ENCODE measurements at regions not wholly inside any gene's neighbourhood (a gene's known extent, or its start where the extent isn't known, plus 50 kb on each side); places are given as distances from the start of the nearest gene placed in this dataset.
A peak's percentile ranks its signal among the peaks of the same experiment; 100 is the strongest.
"Not testable (repeated sequence)": the region's sequence is repeated elsewhere in the genome, so short reads cannot be mapped to it uniquely, and the experiment has no call there.

DNA sequence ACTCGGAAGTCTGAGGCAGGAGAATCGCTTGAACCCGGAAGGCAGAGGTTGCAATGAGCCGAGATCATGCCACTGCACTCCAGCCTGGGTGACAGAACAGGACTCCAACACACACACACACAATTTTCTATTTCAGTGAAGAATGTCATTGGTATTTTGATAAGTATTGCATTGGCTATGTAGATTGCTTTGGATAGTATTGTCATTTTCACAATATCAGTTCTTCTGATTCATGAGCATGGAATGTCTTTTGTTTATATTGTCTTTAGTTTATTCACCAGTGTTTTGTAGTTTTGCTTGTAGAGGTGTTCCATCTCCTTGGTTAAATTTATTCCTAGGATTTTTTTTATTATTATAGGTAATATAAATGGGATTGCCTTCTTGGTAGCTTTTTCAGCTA, 693.4 kb upstream of the SYT4 start:
- DNase-seq (ENCODE audit: low spot score) = no peak

- DNase-seq (ENCODE audit: low spot score) = no peak
Observed at GRCh38 chr18:43978174-43978573, 700.9 kb upstream of the SYT4 start.

DNA sequence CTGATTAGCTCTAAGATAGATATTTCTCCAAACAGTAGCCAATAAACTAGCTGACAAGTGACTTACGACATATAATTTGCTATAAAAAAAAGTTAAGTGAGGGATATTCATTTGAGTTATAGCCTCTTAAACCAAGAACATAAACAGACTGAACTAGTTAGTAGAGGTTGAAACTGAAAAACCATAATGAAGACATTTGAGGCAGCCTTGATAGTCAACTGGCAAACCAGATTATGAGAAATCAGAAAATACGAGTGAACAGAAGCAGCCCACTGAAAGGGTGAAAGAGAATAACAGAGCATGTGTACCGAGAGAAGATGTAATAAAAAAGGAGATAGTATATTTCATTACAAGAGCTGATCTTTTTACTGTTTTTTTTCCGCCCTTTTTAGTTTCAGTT, 698.1 kb upstream of the SETBP1 start:
- DNase-seq (ENCODE audit: low spot score) = no peak

DNA sequence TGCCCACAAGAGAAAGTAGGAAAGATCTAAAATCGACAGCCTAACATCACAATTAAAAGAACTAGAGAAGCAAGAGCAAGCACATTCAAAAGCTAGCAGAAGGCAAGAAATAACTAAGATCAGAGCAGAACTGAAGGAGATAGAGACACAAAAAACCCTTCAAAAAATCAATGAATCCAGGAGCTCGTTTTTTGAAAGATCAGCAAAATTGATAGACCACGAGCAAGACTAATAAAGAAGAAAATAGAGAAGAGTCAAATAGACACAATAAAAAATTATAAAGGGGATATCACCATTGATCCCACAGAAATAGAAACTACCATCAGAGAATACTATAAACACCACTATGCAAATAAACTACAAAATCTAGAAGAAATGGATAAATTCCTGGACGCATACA, 693.6 kb upstream of the SETBP1 start:
- DNase-seq (ENCODE audit: low spot score) = not testable (repeated sequence)

- DNase-seq (ENCODE audit: low spot score) = no peak
Observed at GRCh38 chr18:43992741-43993140, 687.9 kb upstream of the SETBP1 start.

- DNase-seq (ENCODE audit: low spot score) = no peak
Observed at GRCh38 chr18:43994381-43994780, 686.3 kb upstream of the SETBP1 start.

- DNase-seq (ENCODE audit: low spot score) = no peak
Observed at GRCh38 chr18:44013871-44014270, 666.8 kb upstream of the SETBP1 start.

DNA sequence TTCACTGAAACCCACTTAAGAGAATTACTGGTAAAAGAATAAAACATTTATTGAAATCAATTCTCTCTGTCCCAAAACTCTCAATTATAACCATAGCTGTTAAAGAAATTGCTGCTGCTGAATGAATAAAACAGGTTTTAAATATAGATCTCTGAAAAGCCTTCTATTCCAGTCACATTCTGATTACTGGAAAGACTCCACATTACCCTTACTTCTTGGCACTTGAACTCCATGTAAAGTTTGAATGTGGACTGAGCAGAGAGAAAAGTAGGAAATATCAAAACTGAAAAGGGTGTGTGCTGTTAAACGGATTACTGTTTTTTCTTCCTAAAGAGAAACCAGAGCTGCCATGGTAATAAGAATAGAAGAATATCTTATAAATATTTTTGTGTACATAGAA, 655.3 kb upstream of the SETBP1 start:
- no peak for DNase-seq (ENCODE audit: low spot score)

- DNase-seq (ENCODE audit: low spot score) = no peak
Observed at GRCh38 chr18:44028109-44028508, 652.6 kb upstream of the SETBP1 start.

DNA sequence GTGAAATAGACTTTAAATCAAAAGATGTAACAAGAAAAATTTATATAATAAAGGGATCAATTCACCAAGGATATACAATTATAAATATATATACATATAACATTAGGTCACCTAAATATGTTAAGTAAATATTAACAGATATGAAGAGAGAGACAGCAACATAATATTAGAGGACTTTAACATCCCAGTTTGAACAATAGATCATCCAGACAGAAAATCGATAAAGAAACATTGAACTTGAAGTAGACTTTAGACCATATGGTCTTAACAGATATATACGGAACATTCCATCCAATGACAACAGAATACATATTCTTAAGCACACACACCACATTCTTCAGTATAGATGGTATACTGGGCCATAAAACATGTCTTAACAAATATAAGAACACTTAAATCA, 649.6 kb upstream of the SETBP1 start:
- no peak for DNase-seq (ENCODE audit: low spot score)

- no peak for DNase-seq (ENCODE audit: low spot score)
Observed at GRCh38 chr18:44033144-44033701, 647.5 kb upstream of the SETBP1 start.

- peak; percentile 3 for DNase-seq (ENCODE audit: low spot score)
Observed at GRCh38 chr18:44035554-44035953, 645.1 kb upstream of the SETBP1 start.

DNA sequence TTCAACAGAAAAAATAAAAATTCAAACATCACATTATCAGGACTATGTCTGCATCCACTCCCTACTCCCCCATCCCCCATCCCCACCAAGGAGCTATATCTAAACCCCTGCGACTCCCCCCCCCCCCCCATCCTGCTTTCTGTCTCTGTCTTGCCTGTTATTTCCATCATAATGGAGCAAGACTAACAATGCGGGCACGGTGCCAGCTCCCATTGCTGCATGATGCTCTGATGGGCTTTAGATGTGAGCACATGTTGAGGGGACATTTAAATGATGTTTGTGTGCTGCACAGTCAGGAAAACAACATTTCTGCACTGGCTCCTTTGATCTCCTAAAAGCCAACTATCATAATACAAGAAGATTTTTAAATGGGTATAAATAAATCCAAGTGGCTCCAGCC, 644.2 kb upstream of the SETBP1 start:
- DNase-seq (ENCODE audit: low spot score) = no peak

GRCh38 chr18:44039216-44039615, 641.5 kb upstream of the SETBP1 start:
- DNase-seq (ENCODE audit: low spot score) = no peak

DNA sequence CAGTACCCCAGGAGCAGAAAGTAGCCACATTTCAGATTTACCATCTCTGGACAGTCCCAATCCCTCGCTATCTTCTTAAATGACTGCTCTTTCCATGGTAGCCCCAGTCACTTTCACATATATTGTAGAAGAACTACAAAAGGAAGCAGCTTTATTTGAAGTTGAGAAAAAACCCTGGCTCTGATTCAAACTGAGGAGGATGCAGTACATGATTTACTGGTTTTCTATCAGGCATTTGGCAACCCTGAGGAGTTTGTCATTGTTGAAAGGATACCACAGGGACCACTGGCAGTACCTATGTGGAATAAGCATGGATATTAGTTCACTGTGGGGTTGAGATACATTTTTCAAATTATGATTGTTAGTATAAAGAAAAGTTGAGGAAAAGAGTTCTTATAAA, 640.9 kb upstream of the SETBP1 start:
- DNase-seq (ENCODE audit: low spot score) = no peak

DNA sequence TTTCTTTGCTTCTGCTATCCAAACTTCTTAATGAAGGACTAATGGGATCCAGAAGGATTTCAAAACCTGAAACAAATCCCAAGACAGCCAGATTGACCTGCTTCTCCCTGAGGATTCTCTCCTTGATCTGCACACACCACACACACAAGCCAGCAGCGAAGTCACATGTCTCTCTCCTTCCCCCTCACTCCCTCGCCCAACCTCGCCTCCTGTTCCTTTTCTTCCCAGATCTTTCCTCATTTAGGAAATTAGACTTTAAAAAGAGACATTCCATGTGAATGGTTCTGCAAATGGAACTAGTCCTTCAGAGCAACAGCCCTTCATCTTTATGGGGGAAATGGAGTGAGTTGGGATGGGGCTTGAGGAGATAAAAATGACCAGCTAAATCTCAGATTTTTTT, 639.1 kb upstream of the SETBP1 start:
- no peak for DNase-seq (ENCODE audit: low spot score)

DNA sequence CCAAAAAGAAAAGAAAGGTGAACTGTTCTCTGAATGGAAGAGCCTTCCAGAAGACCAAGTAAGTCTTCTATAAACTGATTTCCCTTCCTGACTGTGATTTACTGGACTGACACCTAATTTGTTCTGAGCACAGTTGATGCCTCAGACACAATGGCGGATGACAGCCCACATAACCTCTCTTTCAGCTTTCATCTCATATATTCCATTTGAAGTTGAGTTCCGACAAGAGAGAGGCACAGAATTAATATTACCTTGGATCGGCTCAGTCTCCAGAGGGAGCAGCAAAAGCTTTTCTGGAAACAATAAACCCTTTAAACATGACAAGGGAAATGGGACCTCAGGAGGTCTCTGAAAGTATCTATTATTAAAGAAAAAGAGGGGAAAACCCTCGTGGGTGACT, 638.7 kb upstream of the SETBP1 start:
- DNase-seq (ENCODE audit: low spot score) = no peak

DNA sequence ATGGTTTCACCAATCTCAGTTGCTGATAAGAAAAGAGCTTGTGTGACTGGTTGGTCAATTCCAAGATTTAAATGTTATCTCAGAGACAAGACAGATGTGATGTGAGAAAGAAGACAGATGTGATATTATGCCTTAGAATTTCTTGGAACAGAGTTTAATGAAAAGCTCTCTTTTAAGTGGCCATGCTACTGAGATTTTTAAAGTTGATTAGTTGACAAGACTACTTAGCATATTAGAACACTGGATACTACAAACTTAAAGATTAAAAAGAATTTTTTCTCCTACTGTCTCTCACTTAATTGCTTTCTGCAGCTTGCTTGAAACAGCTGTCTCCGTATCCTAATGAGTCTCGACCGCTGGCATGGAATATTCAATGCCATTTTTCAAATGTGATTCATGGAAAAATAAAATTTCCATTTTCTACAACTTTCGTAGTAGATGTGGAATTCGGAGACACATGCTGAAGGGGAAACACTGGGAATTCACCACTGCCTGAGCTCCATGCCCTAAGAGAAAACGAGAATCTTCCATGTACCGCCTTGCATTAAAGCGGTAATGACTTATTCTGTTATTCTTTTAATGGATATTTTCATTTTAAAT, 634.2 kb upstream of the SETBP1 start:
- no peak for DNase-seq (ENCODE audit: low spot score)

DNA sequence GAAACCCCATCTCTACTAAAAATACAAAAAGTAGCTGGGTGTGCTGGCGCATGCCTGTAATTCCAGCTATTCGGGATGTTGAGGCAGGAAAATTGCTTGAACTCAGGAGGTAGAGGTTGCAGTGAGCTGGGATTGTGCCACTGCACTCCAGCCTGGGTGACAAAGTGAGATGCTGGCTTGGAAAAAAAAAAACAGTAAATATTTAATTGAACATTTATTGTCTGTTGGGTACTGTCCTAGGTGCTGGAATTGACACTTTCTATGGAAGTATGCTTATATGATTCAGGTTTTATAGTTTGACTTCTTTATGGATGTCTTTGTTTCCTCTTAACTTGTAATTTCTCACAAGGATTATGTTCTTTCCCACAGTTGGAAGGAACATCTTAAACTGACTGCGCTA, 633.1 kb upstream of the SETBP1 start:
- no peak for DNase-seq (ENCODE audit: low spot score)

- DNase-seq (ENCODE audit: low spot score) = no peak
Observed at GRCh38 chr18:44048435-44048834, 632.3 kb upstream of the SETBP1 start.

DNA sequence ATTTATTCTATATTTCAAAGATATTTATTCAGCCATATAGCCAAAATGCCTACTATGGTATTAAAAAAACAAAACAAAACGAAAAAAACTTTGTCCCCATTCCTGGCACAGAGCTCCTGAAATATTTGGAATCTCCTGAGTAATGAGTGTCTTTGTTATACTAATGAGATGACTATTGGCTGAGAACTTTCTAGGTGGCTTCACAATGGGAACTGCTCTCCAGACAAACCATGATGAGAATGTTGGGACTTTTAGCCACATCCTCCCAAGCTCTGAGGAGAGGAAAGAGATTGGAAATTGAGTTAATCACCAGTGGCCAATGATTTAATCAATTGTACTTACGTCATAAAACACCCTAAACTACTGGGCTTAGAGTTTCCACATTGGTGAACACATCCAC, 631.8 kb upstream of the SETBP1 start:
- DNase-seq (ENCODE audit: low spot score) = no peak

DNA sequence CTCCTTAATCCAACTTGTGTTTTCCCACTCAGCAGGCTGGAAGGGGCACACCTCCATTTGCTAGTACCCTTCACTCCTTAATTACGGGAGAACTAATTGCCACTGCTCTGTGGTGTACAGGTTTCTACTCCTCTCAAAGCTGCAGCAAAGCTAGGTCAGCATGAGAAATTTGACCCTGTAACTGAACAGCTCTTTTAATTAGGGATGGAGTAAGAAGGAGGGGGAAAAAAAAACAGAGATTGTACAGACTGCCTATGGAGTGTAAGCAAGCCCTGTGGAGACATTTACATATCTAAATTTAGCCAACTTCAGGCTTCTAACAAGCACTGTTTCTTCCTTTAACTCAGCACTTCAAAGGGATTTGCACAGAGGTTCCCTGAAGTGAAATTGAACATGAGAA, 629.7 kb upstream of the SETBP1 start:
- no peak for DNase-seq (ENCODE audit: low spot score)

DNA sequence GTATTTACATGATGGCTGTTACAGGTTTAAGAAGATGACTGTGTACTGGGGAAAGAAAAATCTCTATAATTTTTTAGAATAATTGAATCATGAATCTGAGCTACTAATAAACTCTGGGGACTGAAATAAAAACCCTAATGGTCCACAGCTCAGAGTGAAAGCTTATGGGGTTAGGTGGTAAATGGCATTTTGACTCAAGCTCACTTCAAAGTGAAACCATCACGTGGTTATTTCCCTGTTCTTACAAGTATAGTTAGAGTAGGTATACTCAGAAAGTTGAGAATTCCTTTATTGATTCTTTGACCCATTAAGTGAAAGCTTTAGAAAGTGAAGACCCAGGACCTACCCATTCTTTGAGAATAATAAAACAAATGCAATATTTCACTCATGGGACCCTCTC, 626.2 kb upstream of the SETBP1 start:
- DNase-seq (ENCODE audit: low spot score) = no peak

DNA sequence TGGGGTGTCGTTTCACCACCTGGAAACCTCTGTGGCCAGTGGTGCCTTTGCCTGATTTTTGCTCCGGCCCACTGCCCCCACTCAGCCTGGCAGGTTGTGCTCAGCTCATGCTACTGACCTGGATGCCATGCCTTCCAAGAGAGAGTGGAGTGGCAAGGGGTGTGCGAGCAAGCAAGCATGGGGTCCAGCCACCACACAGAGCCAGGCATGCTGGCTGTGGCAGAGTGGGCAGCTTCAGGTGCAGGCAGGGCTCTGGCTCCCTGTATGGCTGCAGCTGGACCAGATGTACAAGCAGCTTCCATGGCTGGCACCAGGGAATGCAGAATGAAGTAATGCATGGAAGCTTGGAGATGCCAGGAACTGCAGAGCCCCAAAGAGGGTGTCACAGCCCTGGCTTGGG, 620.5 kb upstream of the SETBP1 start:
- DNase-seq (ENCODE audit: low spot score) = no peak

GRCh38 chr18:44061438-44061837, 619.2 kb upstream of the SETBP1 start:
- no peak for DNase-seq (ENCODE audit: low spot score)

All from AG08396 (cell line).